Mucosa of descending colon (tissue), 3 donors: ENCODE measurements at regions not wholly inside any gene's neighbourhood (a gene's known extent, or its start where the extent isn't known, plus 50 kb on each side); places are given as distances from the start of the nearest gene placed in this dataset.

Source experiments
- ATAC-seq: fragments of 200-7000 bp; cut with Tn5 transposase; one replicate; pipeline ENCODE4 v1.9.1; 2020; ENCODE audit warnings: mild to moderate bottlenecking, moderate library complexity
- DNase-seq, 3 donors: peaks; one replicate each; pipeline ENCODE4 v3.0.0-alpha.2; 2020
- H3K36me3 ChIP-seq: fragments of 200-600 bp; one replicate; pipeline ENCODE4 v1.8.0; 2021; ENCODE audit warnings: low read depth, mild to moderate bottlenecking
- H3K4me1 ChIP-seq: fragments of 200-600 bp; one replicate; pipeline ENCODE4 v1.8.0; 2021; ENCODE audit warnings: low read depth, mild to moderate bottlenecking
- H3K4me3 ChIP-seq: fragments of 200-600 bp; one replicate; pipeline ENCODE4 v1.8.0; 2021; ENCODE audit warnings: mild to moderate bottlenecking
- H3K9me3 ChIP-seq: fragments of 200-600 bp; one replicate; pipeline ENCODE4 v1.8.0; 2021; ENCODE audit warnings: mild to moderate bottlenecking
- CTCF ChIP-seq: fragments of 200-600 bp; IDR thresholded peaks from one replicate; pipeline ENCODE4 v1.8.0; 2022; ENCODE audit warnings: antibody characterized with exemption, mild to moderate bottlenecking
- intact Hi-C, 2 donors: fragments of 100-400 bp; cut with DNase I in 1 of 2; cut with micrococcal nuclease in 1 of 2; formaldehyde crosslinking; loops; one replicate each; pipeline versions ENCODE4 v1.11.0 to v1.11.1; 2022; cut with DNase I, micrococcal nuclease
- donor health status: DM: no; HTN: no; CAD: no; lungs with moderate emphysema.
- donor health status: DM: no; HTN: no; CAD: no.
- donor health status: DM: no; HTN: yes; CAD: no.

- H3K4me1 ChIP-seq, result no peaks in the 10 kb centered on the region
- H3K9me3 ChIP-seq, result peaks cover 52% of the 10 kb centered on the region
- ATAC-seq, result no peak
- H3K4me3 ChIP-seq, result no peak overlapping the region
- no peak for DNase-seq
- no peak for TF ChIP-seq CTCF
- no peaks in the 10 kb centered on the region for H3K36me3 ChIP-seq
- intact Hi-C loops, result no loop called here
Measured at GRCh38 chr6:164303102-164303964, 888.8 kb downstream of the QKI start.

GRCh38 chr6:164296411-164296810 lies 881.9 kb downstream of the QKI start:
- intact Hi-C loops, result no loop called here
- ATAC-seq (no peak), DNase-seq (no peak)
- H3K36me3 ChIP-seq, result no peaks in the 10 kb centered on the region
- TF ChIP-seq CTCF, result no peak
- peaks cover 64% of the 10 kb centered on the region for H3K9me3 ChIP-seq
- no peaks in the 10 kb centered on the region for H3K4me1 ChIP-seq
- no peak overlapping the region for H3K4me3 ChIP-seq

GRCh38 chr6:164294047-164294784 lies 879.7 kb downstream of the QKI start:
- ATAC-seq (no peak), DNase-seq (no peak)
- H3K4me1 ChIP-seq, result no peaks in the 10 kb centered on the region
- H3K9me3 ChIP-seq, result peaks cover 61% of the 10 kb centered on the region
- intact Hi-C loops, result no loop called here
- H3K4me3 ChIP-seq, result no peak overlapping the region
- no peaks in the 10 kb centered on the region for H3K36me3 ChIP-seq
- TF ChIP-seq CTCF, result no peak

- Histone ChIP-seq H3K9me3 (peaks cover 63% of the 10 kb centered on the region), H3K4me3 (no peak overlapping the region), H3K36me3 (no peaks in the 10 kb centered on the region), H3K4me1 (no peaks in the 10 kb centered on the region)
- intact Hi-C loops, result no loop called here
- ATAC-seq, result no peak
- DNase-seq, result no peak
- no peak for TF ChIP-seq CTCF
Measured at GRCh38 chr6:164291224-164291623, 876.7 kb downstream of the QKI start.

DNA sequence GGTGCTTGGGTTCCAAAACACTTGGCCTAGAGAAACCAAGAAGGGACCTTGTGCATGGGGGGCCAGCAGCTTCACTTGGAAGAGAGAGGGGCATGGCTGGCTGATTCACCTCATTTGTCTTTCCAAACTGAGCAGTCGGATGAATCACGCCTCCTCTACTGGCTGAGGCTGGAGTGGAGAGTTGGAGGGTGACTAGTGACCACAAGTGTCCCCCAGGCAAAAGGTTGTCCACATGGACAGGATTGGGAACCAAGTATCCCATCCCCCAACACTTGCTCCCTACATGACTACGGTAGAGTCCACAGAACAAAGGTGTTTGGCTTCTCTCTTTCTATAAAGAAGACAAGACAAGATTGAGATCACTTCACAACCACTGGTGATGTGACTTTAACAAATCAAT lies 875.6 kb downstream of the QKI start:
- ATAC-seq (no peak), DNase-seq (no peak)
- no peaks in the 10 kb centered on the region for H3K4me1 ChIP-seq
- H3K36me3 ChIP-seq, result no peaks in the 10 kb centered on the region
- intact Hi-C loops, result no loop called here
- TF ChIP-seq CTCF, result no peak
- H3K4me3 ChIP-seq, result no peak overlapping the region
- H3K9me3 ChIP-seq, result peaks cover 55% of the 10 kb centered on the region
